NT2/D1 (cell line): ENCODE measurements at regions not wholly inside any gene's neighbourhood (a gene's known extent, or its start where the extent isn't known, plus 50 kb on each side); places are given as distances from the start of the nearest gene placed in this dataset.
"Not testable (repeated sequence)": the region's sequence is repeated elsewhere in the genome, so short reads cannot be mapped to it uniquely, and the experiment has no call there.

Experiments
- DNase-seq: peaks from one replicate; pipeline ENCODE4 v3.0.0-alpha.2; 2011; ENCODE audit warnings: low read depth, low spot score
- H3K27me3 ChIP-seq: 2 replicates; pipeline ENCODE4 v1.6.0; 2011; ENCODE audit warnings: mild to moderate bottlenecking; ENCODE audit not compliant: insufficient read length, insufficient read depth
- H3K36me3 ChIP-seq: 2 replicates; pipeline ENCODE4 v1.6.1; 2011; ENCODE audit warnings: mild to moderate bottlenecking, low read length, mixed read lengths; ENCODE audit not compliant: insufficient read depth, insufficient read length
- H3K4me1 ChIP-seq: 2 replicates; pipeline ENCODE4 v1.5.1; 2011; ENCODE audit not compliant: insufficient read depth, insufficient read length
- H3K4me3 ChIP-seq: 2 replicates; pipeline ENCODE4 v1.5.1; 2011; ENCODE audit warnings: low read depth; ENCODE audit not compliant: insufficient read length
- H3K9ac ChIP-seq: 2 replicates; pipeline ENCODE4 v1.6.0; 2011; ENCODE audit warnings: low read depth; ENCODE audit not compliant: insufficient read length
- H3K9me3 ChIP-seq: 2 replicates; pipeline ENCODE4 v1.5.1; 2011; ENCODE audit warnings: mild to moderate bottlenecking, low read length; ENCODE audit not compliant: insufficient read depth
- SUZ12 ChIP-seq: IDR thresholded peaks from 2 replicates; pipeline ENCODE4 v1.6.1; 2011; ENCODE audit not compliant: insufficient read length, insufficient read depth; ENCODE audit errors: extremely low read depth
- YY1 ChIP-seq: IDR thresholded peaks from 2 replicates; pipeline ENCODE4 v1.6.1; 2011; ENCODE audit not compliant: insufficient read length, insufficient read depth
- ZNF274 ChIP-seq: IDR thresholded peaks from 2 replicates; pipeline ENCODE4 v1.6.1; 2011; ENCODE audit warnings: mild to moderate bottlenecking, low read depth, low read length

- H3K27me3 ChIP-seq, H3K4me1 ChIP-seq, H3K36me3 ChIP-seq, H3K9me3 ChIP-seq, DNase-seq, H3K4me3 ChIP-seq, H3K9ac ChIP-seq: not testable (repeated sequence)
Measured at GRCh38 chr15:84360902-84361301, 125.3 kb downstream of the GOLGA6L4 start.

- not testable (repeated sequence) for DNase-seq, H3K4me1 ChIP-seq, H3K9me3 ChIP-seq, H3K27me3 ChIP-seq, H3K4me3 ChIP-seq, H3K9ac ChIP-seq, H3K36me3 ChIP-seq
Measured at GRCh38 chr15:84384421-84384820, 148.8 kb downstream of the GOLGA6L4 start.

DNA sequence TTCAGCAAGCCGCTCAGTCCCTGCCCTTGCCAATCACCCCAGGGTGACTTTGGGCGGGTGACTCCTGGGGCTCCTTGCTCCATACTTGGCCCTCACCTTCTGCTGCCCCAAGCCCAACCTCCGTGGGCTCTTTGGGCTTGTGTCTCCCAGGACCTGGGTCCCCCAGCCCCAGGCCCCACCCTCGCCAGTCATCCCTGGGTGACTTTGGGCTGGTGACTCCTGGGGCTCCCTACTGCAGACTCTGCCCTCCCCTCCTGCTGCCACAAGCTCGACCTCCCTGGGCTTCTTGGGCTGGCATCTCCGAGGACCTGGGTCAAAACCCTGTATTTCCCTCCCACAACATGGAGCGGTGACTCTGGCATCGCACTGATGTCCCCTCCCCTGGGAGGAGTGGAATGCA is 151.5 kb downstream of the GOLGA6L4 start:
- no peak overlapping the region for H3K4me3 ChIP-seq
- no peaks in the 10 kb centered on the region for H3K27me3 ChIP-seq
- DNase-seq = no peak
- no peak overlapping the region for H3K9ac ChIP-seq
- TF ChIP-seq SUZ12 (no peak), YY1 (no peak), ZNF274 (no peak)
- no peaks in the 10 kb centered on the region for H3K9me3 ChIP-seq
- no peaks in the 10 kb centered on the region for H3K36me3 ChIP-seq
- no peaks in the 10 kb centered on the region for H3K4me1 ChIP-seq

DNA sequence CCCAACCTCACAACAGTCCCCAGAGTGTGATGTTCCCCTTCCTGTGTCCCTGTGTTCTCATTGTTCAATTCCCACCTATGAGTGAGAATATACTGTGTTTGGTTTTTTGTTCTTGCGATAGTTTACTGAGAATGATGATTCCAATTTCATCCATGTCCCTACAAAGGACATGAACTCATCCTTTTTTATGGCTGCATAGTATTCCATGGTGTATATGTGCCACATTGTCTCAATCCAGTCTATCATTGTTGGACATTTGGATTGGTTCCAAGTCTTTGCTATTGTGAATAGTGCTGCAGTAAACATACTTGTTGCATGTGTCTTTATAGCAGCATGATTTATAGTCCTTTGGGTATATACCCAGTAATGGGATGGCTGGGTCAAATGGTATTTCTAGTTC is 152.6 kb downstream of the GOLGA6L4 start:
- not testable (repeated sequence) for H3K4me1 ChIP-seq, H3K4me3 ChIP-seq, H3K9ac ChIP-seq, H3K27me3 ChIP-seq, DNase-seq, H3K36me3 ChIP-seq, H3K9me3 ChIP-seq

- DNase-seq, H3K9ac ChIP-seq, H3K9me3 ChIP-seq, H3K27me3 ChIP-seq, H3K36me3 ChIP-seq, H3K4me1 ChIP-seq, H3K4me3 ChIP-seq: not testable (repeated sequence)
Measured at GRCh38 chr15:84388638-84389037, 153.1 kb downstream of the GOLGA6L4 start.

GRCh38 chr15:84390324-84390723 is 154.8 kb downstream of the GOLGA6L4 start:
- H3K9me3 ChIP-seq, H3K36me3 ChIP-seq, H3K9ac ChIP-seq, DNase-seq, H3K4me1 ChIP-seq, H3K4me3 ChIP-seq, H3K27me3 ChIP-seq: not testable (repeated sequence)

DNA sequence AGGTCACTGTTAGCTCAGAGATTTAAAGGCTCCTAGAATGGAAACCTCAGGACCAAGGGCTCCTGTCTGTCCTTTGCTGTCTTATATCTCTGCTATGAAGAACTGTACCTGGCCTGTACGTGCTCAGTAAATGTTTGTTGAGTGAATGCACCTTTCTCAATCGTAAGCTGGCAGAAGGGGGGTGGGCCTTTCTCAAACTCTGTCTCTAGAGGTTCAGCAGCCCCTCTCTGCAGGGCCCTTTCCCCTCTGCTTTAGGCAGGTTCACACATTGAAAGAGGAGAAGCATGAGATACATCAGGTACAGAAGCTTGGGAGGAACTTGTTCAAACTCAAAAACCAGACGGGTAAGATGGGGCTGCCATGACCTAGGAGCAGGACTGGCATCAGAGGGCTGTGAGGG is 155.6 kb downstream of the GOLGA6L4 start:
- no peaks in the 10 kb centered on the region for H3K36me3 ChIP-seq
- H3K9ac ChIP-seq = no peak overlapping the region
- no peak overlapping the region for H3K4me3 ChIP-seq
- TF ChIP-seq YY1 (no peak), ZNF274 (no peak), SUZ12 (no peak)
- no peaks in the 10 kb centered on the region for H3K9me3 ChIP-seq
- H3K27me3 ChIP-seq = no peaks in the 10 kb centered on the region
- no peaks in the 10 kb centered on the region for H3K4me1 ChIP-seq
- DNase-seq = no peak

- H3K9me3 ChIP-seq, DNase-seq, H3K9ac ChIP-seq, H3K27me3 ChIP-seq, H3K4me3 ChIP-seq, H3K4me1 ChIP-seq, H3K36me3 ChIP-seq: not testable (repeated sequence)
Measured at GRCh38 chr15:84392020-84392419, 156.4 kb downstream of the GOLGA6L4 start.

GRCh38 chr15:84393386-84393936 is 157.9 kb downstream of the GOLGA6L4 start:
- H3K9me3 ChIP-seq, H3K36me3 ChIP-seq, H3K9ac ChIP-seq, H3K4me3 ChIP-seq, H3K4me1 ChIP-seq, H3K27me3 ChIP-seq, DNase-seq: not testable (repeated sequence)

DNA sequence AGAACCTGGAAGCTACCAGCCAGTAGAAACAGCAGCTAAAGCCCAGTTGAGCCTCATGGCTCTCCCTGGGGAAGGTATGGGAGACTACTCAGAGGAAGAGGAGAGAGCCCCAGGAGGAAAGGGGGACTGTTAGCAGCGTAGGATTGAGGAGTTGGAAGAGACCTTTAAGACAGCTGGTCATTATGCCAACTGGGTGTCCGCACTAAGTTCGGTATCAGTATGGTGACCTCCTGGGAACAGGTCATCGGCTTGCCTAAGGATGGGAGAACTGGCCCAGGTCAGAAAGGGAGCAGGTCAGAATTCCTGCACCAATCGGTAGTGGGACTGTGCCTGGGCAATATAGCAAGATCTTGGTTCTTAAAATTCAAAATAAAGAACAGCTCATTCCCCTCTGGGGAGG is 158.4 kb downstream of the GOLGA6L4 start:
- not testable (repeated sequence) for H3K9me3 ChIP-seq, H3K27me3 ChIP-seq, H3K4me1 ChIP-seq, H3K9ac ChIP-seq, DNase-seq, H3K4me3 ChIP-seq, H3K36me3 ChIP-seq

DNA sequence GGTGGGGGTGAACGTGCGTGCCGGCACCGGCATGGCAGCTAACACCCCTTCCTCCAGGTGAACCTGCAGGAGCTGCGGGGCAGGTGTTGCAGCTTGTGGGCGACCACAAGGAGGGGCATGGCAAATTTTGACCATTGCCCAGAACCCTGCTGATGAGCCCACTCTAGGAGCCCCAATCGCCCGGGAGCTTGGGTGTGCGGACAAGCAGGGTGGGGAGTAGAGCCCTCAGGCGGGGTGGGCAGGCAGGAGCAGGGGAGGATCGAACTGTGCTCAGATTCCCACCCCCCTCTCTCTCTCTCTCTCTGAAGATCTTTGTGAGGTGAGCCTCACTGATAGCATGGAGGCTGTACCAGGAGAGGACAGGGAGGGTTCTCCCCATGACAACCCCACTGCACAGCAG is 159.8 kb downstream of the GOLGA6L4 start:
- not testable (repeated sequence) for H3K4me3 ChIP-seq, H3K4me1 ChIP-seq, H3K27me3 ChIP-seq, DNase-seq, H3K9ac ChIP-seq, H3K36me3 ChIP-seq, H3K9me3 ChIP-seq

- H3K27me3 ChIP-seq, H3K36me3 ChIP-seq, H3K9me3 ChIP-seq, H3K9ac ChIP-seq, DNase-seq, H3K4me3 ChIP-seq, H3K4me1 ChIP-seq: not testable (repeated sequence)
Measured at GRCh38 chr15:84395881-84396280, 160.3 kb downstream of the GOLGA6L4 start.
